A673 (cell line): ENCODE measurements at regions not wholly inside any gene's neighbourhood (a gene's known extent, or its start where the extent isn't known, plus 50 kb on each side); places are given as distances from the start of the nearest gene placed in this dataset.

ENCODE experiments used
- BruUV-seq: library from RNA; stranded (reverse); fragments of 400-500 nt; replicated peaks from 2 replicates; lab custom pipeline; 2021; lab: Mats Ljungman, UMichigan
- CTCF ChIA-PET: fragments of 300-600 bp; sonication (Branson Sonifier 250); formaldehyde crosslinking; loops from one replicate; lab custom pipeline; 2022; ENCODE audit warnings: antibody characterized with exemption; lab: Charles Lee
- POLR2A ChIA-PET: fragments of 300-600 bp; sonication (Branson Sonifier 250); formaldehyde crosslinking; loops from one replicate; lab custom pipeline; 2022; ENCODE audit warnings: antibody characterized with exemption; ENCODE audit not compliant: low non-redundant PET; lab: Charles Lee
- DNase-seq: peaks from one replicate; pipeline ENCODE4 v3.0.0-alpha.2; 2015; ENCODE audit warnings: low spot score
- H3K27ac ChIP-seq: fragments of 200-600 bp; sonication (generic); 2 replicates; pipeline ENCODE4 v1.5.1; 2016; ENCODE audit warnings: mixed run types, low read depth, mild to moderate bottlenecking, mixed read lengths, antibody characterized with exemption, low read length; ENCODE audit not compliant: poor library complexity, severe bottlenecking
- H3K27me3 ChIP-seq: fragments of 200-600 bp; sonication (generic); replicated peaks from 2 replicates; pipeline ENCODE4 v1.6.1; 2017; ENCODE audit warnings: mixed run types, low read depth, mild to moderate bottlenecking, mixed read lengths, antibody characterized with exemption, low read length; ENCODE audit not compliant: insufficient read depth, poor library complexity
- H3K36me3 ChIP-seq: fragments of 200-600 bp; sonication (generic); 2 replicates; pipeline ENCODE4 v1.6.1; 2016; ENCODE audit warnings: mixed run types, mild to moderate bottlenecking, mixed read lengths, antibody characterized with exemption, low read length; ENCODE audit not compliant: insufficient read depth, poor library complexity, severe bottlenecking
- H3K4me1 ChIP-seq: fragments of 200-600 bp; sonication (generic); 2 replicates; pipeline ENCODE4 v1.6.1; 2017; ENCODE audit warnings: mixed run types, mild to moderate bottlenecking, mixed read lengths, antibody characterized with exemption, low read length; ENCODE audit not compliant: insufficient read depth, poor library complexity, severe bottlenecking
- H3K4me3 ChIP-seq: fragments of 200-600 bp; sonication (generic); 2 replicates; pipeline ENCODE4 v1.5.1; 2016; ENCODE audit warnings: low read depth, mixed run types, mild to moderate bottlenecking, mixed read lengths, low read length; ENCODE audit not compliant: poor library complexity, severe bottlenecking
- H3K9me3 ChIP-seq: fragments of 200-600 bp; sonication (generic); 2 replicates; pipeline ENCODE4 v1.6.1; 2016; ENCODE audit warnings: mixed run types, low read depth, mild to moderate bottlenecking, mixed read lengths, antibody characterized with exemption, low read length; ENCODE audit not compliant: poor library complexity, severe bottlenecking
- CTCF ChIP-seq: fragments of 300-800, 200-600 bp; sonication (generic); conservative IDR thresholded peaks from 2 replicates; pipeline ENCODE4 v1.5.1; 2017; ENCODE audit warnings: low read depth, mild to moderate bottlenecking, antibody characterized with exemption, low read length, moderate library complexity, mixed read lengths
- EZH2 ChIP-seq: fragments of 200-600 bp; sonication (generic); IDR thresholded peaks from 2 replicates; pipeline ENCODE4 v1.6.1; 2017; ENCODE audit warnings: borderline replicate concordance, low read depth, mild to moderate bottlenecking, mixed read lengths, antibody characterized with exemption, low read length; ENCODE audit not compliant: poor library complexity, severe bottlenecking
- intact Hi-C: fragments of 100-400 bp; cut with micrococcal nuclease; formaldehyde crosslinking; loops from one replicate; pipeline ENCODE4 v1.10.0; 2022; ENCODE audit not compliant: unreplicated experiment

GRCh38 chr3:27043328-27043955 lies 325.7 kb downstream of the NEK10 start:
- intact Hi-C loops = no loop called here
- CTCF ChIA-PET = no interaction called here
- no peak overlapping the region for H3K4me3 ChIP-seq
- no peak for DNase-seq
- peaks cover 4% of the 10 kb centered on the region for H3K9me3 ChIP-seq
- TF ChIP-seq EZH2 (no peak), CTCF (no peak)
- no peaks in the 10 kb centered on the region for H3K27me3 ChIP-seq
- H3K36me3 ChIP-seq = no peaks in the 10 kb centered on the region
- H3K4me1 ChIP-seq = no peaks in the 10 kb centered on the region
- BruUV-seq = no TSS peak
- POLR2A ChIA-PET = no interaction called here
- H3K27ac ChIP-seq = no peak overlapping the region

- no peaks in the 10 kb centered on the region for H3K4me1 ChIP-seq
- intact Hi-C loops = no loop called here
- TF ChIP-seq CTCF (no peak), EZH2 (no peak)
- no peak overlapping the region for H3K27ac ChIP-seq
- ChIA-PET CTCF (no interaction called here), POLR2A (no interaction called here)
- no peaks in the 10 kb centered on the region for H3K27me3 ChIP-seq
- H3K36me3 ChIP-seq = no peaks in the 10 kb centered on the region
- no peak for DNase-seq
- no peak overlapping the region for H3K4me3 ChIP-seq
- no TSS peak for BruUV-seq
- H3K9me3 ChIP-seq = peaks cover 4% of the 10 kb centered on the region
Observed at GRCh38 chr3:27044931-27045481, 324.2 kb downstream of the NEK10 start.

- no peaks in the 10 kb centered on the region for H3K27me3 ChIP-seq
- H3K27ac ChIP-seq = no peak overlapping the region
- no peak for TF ChIP-seq CTCF
- TF ChIP-seq EZH2 = no peak
- H3K36me3 ChIP-seq = no peaks in the 10 kb centered on the region
- no peaks in the 10 kb centered on the region for H3K4me1 ChIP-seq
- POLR2A ChIA-PET = no interaction called here
- intact Hi-C loops = no loop called here
- H3K4me3 ChIP-seq = no peak overlapping the region
- CTCF ChIA-PET = no interaction called here
- no TSS peak for BruUV-seq
- DNase-seq = no peak
- peaks cover 3% of the 10 kb centered on the region for H3K9me3 ChIP-seq
Observed at GRCh38 chr3:27046351-27046750, 322.8 kb downstream of the NEK10 start.
